HG02763 (cell line): ENCODE measurements at regions not wholly inside any gene's neighbourhood (a gene's known extent, or its start where the extent isn't known, plus 50 kb on each side); places are given as distances from the start of the nearest gene placed in this dataset.

Experiments used
- ATAC-seq: cut with Tn5 transposase; IDR thresholded peaks from one replicate; pipeline ENCODE4 v1.9.1; 2021; ENCODE audit warnings: mild to moderate bottlenecking, moderate library complexity; ENCODE audit not compliant: unreplicated experiment

- ATAC-seq = no peak
Observed at GRCh38 chr7:114755856-114756255, 166.0 kb upstream of the MDFIC start.

DNA sequence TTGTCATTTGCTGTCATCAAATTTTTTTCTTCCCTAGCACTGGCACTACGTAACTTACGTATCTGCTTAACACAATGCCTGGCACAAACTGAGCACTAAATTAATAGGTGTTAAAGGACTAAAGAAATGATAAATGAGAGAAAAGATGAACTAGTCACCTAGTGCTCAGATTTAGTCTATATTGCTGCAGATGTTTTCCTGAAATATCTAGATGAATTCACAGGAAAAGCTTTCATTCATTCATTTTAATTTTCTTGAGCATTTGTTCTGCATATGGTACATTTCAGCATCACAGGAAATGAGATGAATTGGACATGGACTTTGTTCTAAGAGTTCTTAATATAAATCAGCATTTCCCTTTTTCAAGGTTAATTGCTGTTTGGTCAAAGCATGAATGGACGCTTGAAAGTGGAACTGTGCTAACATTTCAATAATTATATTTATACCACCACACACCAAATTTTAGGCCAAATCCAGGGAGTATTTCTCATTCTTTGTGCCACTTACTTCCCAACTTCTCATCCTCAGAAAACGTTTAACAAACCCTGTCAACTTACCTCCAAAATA is 163.2 kb upstream of the MDFIC start:
- no peak for ATAC-seq

DNA sequence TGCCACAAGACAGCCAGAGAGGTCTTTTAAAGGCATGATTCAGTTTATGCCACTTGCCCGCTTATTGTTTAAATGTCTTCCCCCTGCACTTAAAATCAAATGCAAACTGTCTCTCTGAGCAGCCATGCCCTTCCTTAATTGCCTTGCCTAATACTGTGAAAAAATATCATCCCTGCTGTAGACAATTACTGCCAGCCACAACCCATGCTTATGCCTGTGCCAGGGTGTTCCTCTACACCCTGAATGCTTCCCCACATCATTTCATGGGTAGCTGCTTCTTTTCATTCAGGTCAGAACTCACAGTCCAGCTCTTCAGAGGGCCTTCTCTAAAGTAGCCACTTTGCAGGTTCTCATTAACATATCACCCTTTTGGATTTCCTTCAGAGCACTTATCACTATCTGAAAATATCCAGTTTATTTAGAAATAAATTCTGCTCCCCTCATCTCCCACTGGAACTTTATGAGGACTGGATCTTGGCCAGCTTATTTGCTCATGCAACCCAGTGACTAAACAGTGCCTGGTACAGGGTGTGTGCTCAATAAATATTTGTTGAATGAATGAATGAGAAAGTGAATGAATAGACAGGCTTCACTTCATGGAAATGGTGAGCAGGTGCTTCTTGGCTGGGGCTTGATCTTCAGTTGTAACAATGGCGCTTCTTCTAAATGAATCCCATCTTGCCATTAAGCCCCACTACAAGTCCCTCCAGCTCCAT is 162.4 kb upstream of the MDFIC start:
- no peak for ATAC-seq

GRCh38 chr7:114760477-114760876 is 161.4 kb upstream of the MDFIC start:
- no peak for ATAC-seq

- ATAC-seq = no peak
Observed at GRCh38 chr7:114761973-114762372, 159.9 kb upstream of the MDFIC start.

DNA sequence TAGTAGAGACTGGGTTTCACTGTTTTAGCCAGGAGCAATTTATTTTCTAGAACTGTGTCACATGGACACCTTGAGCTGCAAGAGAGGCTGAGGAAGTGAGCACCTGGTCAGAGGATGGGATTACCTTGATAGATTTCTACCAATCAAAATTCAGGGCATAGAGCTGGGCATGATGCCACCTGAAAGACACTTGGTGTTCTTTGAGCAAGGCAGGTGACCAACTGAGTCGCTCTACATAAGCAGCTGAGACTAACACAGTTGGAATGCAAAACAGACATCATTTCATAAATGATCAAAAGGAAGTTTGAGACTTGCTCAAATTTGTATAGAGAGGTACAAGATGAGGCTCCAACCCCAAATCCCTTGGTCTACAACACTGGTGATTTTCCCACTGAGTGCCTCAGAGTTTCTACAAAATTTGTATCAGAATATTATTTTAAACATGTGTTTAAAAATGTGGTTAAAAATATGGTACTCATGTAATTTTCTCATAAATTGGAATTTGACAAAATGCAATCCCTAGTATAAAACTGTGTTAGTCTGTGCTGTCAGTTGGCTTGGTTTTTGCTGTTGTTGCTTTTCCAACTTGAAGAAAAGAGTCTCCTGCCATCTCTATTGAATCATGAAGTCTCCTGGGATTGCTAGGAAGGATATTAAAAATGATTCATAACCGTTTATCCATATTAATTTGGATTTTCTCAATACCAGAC is 156.4 kb upstream of the MDFIC start:
- ATAC-seq = no peak

DNA sequence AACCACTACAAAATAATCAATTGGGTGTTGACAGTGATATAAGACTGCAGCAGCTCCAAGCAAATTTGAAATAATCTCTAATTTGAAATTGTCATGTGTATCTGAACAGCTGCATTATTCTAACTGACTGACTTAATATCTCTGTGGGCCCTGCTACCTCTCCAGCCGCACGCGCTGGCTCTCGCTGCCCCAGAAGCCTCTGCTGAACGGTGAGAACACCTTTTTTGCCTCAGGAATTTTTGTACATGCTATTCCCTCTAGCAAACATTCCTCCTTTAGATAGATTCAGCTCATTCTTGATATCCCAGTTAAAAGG is 155.9 kb upstream of the MDFIC start:
- ATAC-seq = no peak

- ATAC-seq = no peak
Observed at GRCh38 chr7:114777288-114777687, 144.6 kb upstream of the MDFIC start.

GRCh38 chr7:114783508-114783907 is 138.4 kb upstream of the MDFIC start:
- ATAC-seq = no peak

- no peak for ATAC-seq
Observed at GRCh38 chr7:114784177-114784576, 137.7 kb upstream of the MDFIC start.

GRCh38 chr7:114784746-114785145 is 137.1 kb upstream of the MDFIC start:
- ATAC-seq = no peak

DNA sequence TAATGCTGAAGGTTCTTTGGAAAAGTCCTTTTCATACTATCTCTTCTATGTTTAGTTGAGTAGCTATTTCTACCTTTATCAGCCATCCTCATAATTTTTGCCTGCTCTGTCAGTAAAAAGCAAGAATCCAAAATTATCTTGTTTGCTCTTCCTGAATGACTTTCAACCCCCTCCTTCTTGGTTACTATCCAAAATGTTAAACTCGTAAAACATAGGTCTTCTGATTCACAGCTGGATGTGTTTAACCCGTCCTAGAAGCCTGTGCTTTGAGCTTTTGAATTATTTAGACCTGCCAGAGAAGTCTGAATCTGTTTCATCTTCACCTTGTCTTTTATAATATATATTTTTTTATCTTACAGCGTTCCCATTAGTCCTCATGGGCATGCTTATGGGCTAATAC is 136.4 kb upstream of the MDFIC start:
- ATAC-seq = no peak

- ATAC-seq = no peak
Observed at GRCh38 chr7:114786455-114786854, 135.4 kb upstream of the MDFIC start.

DNA sequence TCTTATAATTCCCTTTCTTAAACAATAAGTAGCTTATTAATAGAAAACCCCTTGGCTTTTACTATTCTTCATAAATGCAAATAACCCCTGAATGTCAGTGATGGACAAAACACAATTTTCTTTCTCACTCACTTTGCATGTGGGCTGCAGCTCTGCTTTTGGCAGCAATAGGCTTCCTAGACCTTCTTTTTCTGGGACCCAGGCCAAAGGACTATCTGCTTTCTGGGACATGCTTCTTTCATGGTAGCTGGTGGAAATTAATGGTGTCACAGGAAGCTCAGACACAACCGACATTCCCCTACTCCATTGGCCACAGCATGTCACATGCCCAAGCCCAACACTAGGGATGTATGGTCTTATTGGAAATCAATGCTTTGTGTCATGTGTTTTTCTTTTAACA is 134.3 kb upstream of the MDFIC start:
- ATAC-seq = no peak

DNA sequence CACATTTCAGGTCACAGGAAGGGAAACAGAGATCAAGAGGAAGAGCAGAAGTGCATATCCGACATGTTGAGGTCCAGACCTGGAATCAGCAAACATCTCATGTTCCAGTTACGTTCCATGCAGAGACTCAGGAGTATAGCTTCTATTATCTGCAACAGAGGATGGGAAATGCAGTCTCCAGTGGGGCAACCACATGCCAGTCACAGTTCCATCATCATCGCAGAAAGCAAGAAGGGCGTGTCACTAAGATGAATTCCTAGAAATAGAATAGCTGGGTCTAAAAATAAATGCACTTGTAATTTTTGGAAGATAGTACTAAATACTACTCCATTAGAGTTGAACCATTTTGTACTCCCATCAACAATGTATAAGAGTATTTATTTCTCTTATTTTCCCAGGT is 133.2 kb upstream of the MDFIC start:
- no peak for ATAC-seq

- ATAC-seq = no peak
Observed at GRCh38 chr7:114789161-114789560, 132.7 kb upstream of the MDFIC start.

GRCh38 chr7:114789871-114790311 is 132.0 kb upstream of the MDFIC start:
- ATAC-seq = no peak

- no peak for ATAC-seq
Observed at GRCh38 chr7:114790521-114790920, 131.4 kb upstream of the MDFIC start.

DNA sequence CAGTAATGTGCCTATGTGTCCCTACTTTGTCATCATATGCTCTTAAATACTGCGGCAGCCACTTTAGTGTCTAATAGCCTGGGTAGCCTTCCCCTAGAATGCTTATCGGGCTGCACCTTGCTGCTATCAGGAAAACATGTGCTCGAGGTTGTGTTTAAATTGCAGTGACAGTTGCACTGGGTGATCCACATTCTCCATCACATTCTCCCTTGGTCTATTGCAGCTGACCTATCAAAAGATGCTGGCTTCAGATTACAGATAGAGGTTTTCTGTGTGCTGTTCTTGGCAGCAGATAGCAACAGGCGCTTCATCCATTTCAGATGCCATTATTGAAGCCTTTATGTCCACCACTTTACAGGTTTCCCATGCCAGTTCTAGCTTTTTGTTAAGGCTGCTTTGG is 130.1 kb upstream of the MDFIC start:
- no peak for ATAC-seq

DNA sequence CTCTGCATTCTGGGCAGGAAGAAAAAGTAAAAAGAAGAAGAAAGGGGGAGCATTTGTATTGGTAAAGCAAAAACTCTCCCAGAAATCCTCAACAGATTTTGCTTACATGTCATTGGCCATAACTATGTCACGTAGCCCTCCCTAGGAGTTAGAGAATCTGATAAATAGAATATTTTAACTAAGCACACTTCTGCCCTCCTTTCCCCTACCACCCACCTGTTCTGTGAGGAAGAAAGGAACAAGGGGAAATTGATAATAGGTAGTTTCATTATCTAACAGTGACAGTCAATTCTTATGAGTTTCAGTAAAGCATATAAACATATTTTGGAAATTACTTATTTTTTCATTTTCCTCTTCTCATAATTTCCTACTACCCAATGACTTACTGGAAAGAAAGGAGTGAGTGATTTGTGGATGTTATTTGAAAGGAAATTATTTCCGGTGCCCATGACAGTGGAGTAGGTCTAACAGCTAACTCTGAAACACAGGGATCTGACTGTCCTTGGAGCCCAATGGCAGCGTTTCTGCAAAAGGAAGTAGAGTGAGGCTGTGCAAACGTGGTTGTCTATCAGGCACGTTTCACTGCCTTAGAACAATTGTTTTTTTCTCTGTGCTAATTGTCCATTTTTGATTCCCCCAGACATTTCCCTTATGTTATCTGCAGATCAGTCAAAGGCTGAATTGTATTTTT is 128.6 kb upstream of the MDFIC start:
- no peak for ATAC-seq

DNA sequence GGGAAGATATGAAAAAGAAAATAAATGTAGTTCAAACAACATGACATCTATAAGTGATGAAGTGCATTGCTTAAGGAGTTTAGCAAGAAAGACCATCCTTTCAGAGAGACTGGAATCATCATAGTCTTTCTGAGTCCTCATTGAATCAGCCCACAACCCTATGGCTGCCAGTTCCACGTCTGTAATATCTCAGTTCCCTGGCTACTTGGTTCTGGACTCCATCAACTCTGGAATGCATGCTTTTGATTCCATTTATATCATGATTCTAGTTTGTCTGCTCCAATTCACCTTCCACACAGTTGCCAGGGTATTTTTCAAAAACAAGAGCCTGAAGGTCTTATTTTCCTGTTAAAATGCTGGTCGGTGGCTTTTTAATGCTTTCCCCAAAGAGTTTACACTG is 126.4 kb upstream of the MDFIC start:
- no peak for ATAC-seq

DNA sequence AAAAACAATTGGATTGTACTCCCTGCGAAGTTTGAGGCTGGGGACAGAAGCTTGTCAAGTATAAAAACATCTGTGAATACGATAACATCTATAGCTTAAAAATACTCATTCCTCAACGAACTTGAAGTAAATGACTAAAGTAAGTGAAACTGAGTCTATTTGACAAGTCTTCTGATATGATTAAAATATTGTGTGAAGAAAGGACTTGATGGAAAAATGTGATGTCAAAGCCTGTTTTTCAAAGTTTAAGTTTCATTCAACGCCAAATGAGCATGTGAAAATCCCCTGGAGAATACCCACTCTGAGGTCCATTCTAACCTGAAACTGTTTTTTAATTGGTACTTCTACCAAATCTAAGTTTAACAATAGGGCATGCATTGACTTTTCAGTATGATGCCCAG is 122.3 kb upstream of the MDFIC start:
- no peak for ATAC-seq
